ENCODE measurements at regions not wholly inside any gene's neighbourhood (a gene's known extent, or its start where the extent isn't known, plus 50 kb on each side); places are given as distances from the start of the nearest gene placed in this dataset.

- Mint-ChIP-seq H3K4me3 (no peak overlapping the region), H3K36me3 (no peaks in the 10 kb centered on the region), H3K9me3 (peaks cover 0 to 4% (median 0%) of the 10 kb centered on the region in 3 donors), H3K4me1 (no peaks in the 10 kb centered on the region), H3K27ac (no peak overlapping the region), H3K27me3 (peaks cover 5% of the 10 kb centered on the region)
Observed at GRCh38 chr9:107394264-107394663, 95.3 kb downstream of the KLF4 start.

DNA sequence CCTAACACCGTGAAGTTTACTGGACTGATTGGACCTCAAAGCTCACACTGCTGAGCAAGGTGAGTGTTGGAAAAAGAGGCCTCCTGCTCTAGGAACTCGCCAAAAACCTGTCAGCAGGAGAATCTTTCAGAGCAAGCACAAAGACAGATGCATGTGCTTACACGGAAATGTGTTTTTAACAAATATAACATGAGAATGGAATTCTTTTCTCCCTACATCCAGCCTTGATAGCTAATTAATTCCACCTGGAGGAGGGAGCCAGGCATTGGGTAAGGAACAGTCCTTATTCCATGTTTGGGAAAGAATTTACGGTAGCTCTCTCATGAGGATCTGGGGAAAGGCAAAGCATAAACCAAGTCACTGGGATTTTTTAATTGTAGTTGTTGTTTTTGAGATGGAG lies 98.8 kb downstream of the KLF4 start:
- Mint-ChIP-seq H3K27me3 (peaks cover 5% of the 10 kb centered on the region), H3K4me1 (peaks cover 0 to 2% (median 0%) of the 10 kb centered on the region in 3 donors), H3K4me3 (no peak overlapping the region), H3K9me3 (peaks cover 0 to 4% (median 0%) of the 10 kb centered on the region in 3 donors), H3K36me3 (no peaks in the 10 kb centered on the region), H3K27ac (no peak overlapping the region)

- no peaks in the 10 kb centered on the region for H3K36me3 Mint-ChIP-seq
- H3K27ac Mint-ChIP-seq, result peak overlapping the region in 1 of 3 donors; percentile 3
- no peak overlapping the region for H3K4me3 Mint-ChIP-seq
- H3K27me3 Mint-ChIP-seq, result peaks cover 5% of the 10 kb centered on the region
- H3K9me3 Mint-ChIP-seq, result peaks cover 0 to 4% (median 0%) of the 10 kb centered on the region in 3 donors
- H3K4me1 Mint-ChIP-seq, result peaks cover 0 to 2% (median 0%) of the 10 kb centered on the region in 3 donors
Observed at GRCh38 chr9:107390279-107390678, 99.3 kb downstream of the KLF4 start.

DNA sequence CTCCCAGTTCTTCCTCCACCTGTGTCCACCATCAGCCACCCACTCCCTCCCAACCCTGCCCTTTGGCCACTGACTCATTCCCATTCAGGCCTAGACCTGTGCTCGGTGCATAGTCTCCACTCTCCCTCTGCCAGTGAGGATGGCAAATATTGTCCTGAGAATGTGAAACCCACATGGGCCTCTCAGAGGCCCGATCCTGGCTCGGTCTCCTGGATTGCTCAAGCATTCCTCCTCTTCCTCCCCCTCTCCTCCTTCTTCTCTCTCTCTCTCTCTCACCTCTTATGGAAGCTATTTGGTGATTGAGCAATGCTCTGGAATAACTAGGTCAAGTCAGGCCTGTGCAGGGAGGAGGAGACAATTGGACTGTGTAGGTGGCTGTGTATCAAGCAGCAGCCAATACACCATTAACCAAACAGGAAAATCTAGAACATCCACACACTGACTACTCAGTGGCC lies 99.9 kb downstream of the KLF4 start:
- H3K36me3 Mint-ChIP-seq, result no peaks in the 10 kb centered on the region
- H3K9me3 Mint-ChIP-seq, result peaks cover 0 to 4% (median 0%) of the 10 kb centered on the region in 3 donors
- no peak overlapping the region for H3K27ac Mint-ChIP-seq
- no peak overlapping the region for H3K4me3 Mint-ChIP-seq
- H3K4me1 Mint-ChIP-seq, result peaks cover 0 to 2% (median 0%) of the 10 kb centered on the region in 3 donors
- peaks cover 5% of the 10 kb centered on the region for H3K27me3 Mint-ChIP-seq

DNA sequence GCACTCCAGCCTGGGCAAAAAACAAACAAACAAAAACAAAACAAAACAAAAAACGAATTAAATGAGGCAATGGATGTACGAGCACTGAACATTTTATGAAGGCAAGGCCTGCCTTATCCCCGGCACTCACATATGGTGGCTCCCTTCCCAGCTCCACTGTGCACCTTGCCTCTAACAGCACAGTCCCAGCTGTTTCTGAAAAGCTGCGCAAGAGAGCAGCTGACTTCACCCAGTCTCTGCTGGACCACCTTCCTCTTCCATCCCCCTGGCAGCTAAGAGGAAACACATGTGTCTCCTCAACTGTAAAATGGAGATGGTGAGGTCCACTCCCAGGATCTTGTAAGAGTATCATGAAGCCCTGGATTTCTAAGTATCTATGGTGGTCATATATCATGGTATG lies 100.7 kb downstream of the KLF4 start:
- Mint-ChIP-seq H3K36me3 (no peaks in the 10 kb centered on the region), H3K4me1 (peaks cover 0 to 2% (median 0%) of the 10 kb centered on the region in 3 donors), H3K27ac (no peak overlapping the region), H3K4me3 (no peak overlapping the region), H3K9me3 (peaks cover 0 to 7% (median 0%) of the 10 kb centered on the region in 3 donors), H3K27me3 (peaks cover under 1% of the 10 kb centered on the region)

GRCh38 chr9:107387409-107387808 lies 102.2 kb downstream of the KLF4 start:
- no peaks in the 10 kb centered on the region for H3K36me3 Mint-ChIP-seq
- H3K9me3 Mint-ChIP-seq, result peaks cover 0 to 3% (median 0%) of the 10 kb centered on the region in 3 donors
- peaks cover 0 to 2% (median 0%) of the 10 kb centered on the region in 3 donors for H3K4me1 Mint-ChIP-seq
- no peak overlapping the region for H3K27ac Mint-ChIP-seq
- no peaks in the 10 kb centered on the region for H3K27me3 Mint-ChIP-seq
- H3K4me3 Mint-ChIP-seq, result no peak overlapping the region

DNA sequence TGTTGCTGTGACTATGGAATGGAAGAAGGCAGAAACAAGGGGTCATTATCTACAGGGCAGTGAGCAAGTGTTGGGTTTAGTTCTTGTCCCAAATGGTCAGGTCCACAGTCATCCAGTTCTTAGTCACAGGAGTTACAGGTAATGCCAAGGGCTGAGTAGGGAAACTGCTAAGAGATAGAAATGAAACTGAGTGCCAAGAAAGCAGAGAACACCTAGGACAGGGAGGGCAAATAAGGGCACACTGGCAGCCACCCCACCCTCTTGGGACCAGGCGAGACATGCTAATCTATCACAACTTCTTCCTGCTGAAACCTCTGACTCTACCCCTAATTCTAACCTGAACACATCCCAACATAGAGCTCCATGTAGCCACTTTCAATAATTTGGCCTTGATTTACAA lies 103.2 kb downstream of the KLF4 start:
- Mint-ChIP-seq H3K4me3 (no peak overlapping the region), H3K9me3 (peaks cover 0 to 5% (median 0%) of the 10 kb centered on the region in 3 donors), H3K36me3 (no peaks in the 10 kb centered on the region), H3K27me3 (no peaks in the 10 kb centered on the region), H3K4me1 (peaks cover 0 to 2% (median 0%) of the 10 kb centered on the region in 3 donors), H3K27ac (no peak overlapping the region)

All from IgD-negative memory B cell (primary cell).